ENCODE measurements at regions not wholly inside any gene's neighbourhood (a gene's known extent, or its start where the extent isn't known, plus 50 kb on each side); places are given as distances from the start of the nearest gene placed in this dataset.

DNA sequence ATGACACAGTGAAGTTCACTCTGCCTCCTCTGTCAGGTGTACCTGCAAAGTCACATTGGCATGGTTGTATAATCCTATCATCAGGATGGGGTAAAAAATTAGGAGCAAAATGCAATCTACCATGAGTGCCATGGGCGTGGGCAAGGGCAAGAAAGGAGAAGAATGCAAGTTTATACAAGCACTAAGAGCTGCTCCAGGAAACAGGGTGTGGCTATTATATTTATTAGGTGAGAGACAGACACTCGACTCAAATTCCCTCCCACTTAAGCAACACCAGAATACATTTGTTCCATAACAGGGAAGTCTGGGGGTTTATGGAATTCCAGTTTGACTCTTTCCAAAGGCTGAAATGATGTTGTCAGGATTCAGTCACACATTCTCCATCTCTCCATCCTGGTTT lies 378.8 kb downstream of the BCOR start:
- no peak for DNase-seq
- H3K36me3 ChIP-seq (ENCODE audit: control insufficient read depth, insufficient read depth, low read length): no peaks in the 10 kb centered on the region
- Mint-ChIP-seq H3K4me3 (no peak overlapping the region), H3K27ac (no peak overlapping the region), H3K4me1 (peaks cover 7% of the 10 kb centered on the region), H3K27me3 (ENCODE audit: insufficient read depth) (peaks cover 5% of the 10 kb centered on the region), H3K36me3 (ENCODE audit: low read depth) (no peaks in the 10 kb centered on the region), H3K9me3 (peaks cover 9% of the 10 kb centered on the region)
- no peak overlapping the region for H3K27ac ChIP-seq (ENCODE audit: low read depth, low read length)
- TF ChIP-seq, protein P1, sequence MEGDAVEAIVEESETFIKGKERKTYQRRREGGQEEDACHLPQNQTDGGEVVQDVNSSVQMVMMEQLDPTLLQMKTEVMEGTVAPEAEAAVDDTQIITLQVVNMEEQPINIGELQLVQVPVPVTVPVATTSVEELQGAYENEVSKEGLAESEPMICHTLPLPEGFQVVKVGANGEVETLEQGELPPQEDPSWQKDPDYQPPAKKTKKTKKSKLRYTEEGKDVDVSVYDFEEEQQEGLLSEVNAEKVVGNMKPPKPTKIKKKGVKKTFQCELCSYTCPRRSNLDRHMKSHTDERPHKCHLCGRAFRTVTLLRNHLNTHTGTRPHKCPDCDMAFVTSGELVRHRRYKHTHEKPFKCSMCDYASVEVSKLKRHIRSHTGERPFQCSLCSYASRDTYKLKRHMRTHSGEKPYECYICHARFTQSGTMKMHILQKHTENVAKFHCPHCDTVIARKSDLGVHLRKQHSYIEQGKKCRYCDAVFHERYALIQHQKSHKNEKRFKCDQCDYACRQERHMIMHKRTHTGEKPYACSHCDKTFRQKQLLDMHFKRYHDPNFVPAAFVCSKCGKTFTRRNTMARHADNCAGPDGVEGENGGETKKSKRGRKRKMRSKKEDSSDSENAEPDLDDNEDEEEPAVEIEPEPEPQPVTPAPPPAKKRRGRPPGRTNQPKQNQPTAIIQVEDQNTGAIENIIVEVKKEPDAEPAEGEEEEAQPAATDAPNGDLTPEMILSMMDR (conservative IDR thresholded peaks at IDR 0.05): no peak
- H3K9me3 ChIP-seq (ENCODE audit: control insufficient read depth, low read length): no peaks in the 10 kb centered on the region
- no peak overlapping the region for H3K9ac ChIP-seq (ENCODE audit: extremely low read depth, low read length, poor library complexity, severe bottlenecking)
- 83% methylated on average over 1 of the region's 2 CpGs; no CpG with 5 or more reads in 1 of the 2 experiments for WGBS, 2 experiments (ENCODE audit: insufficient coverage in 1 of 2, insufficient read length in 1 of 2)
- no peaks in the 10 kb centered on the region for H3K27me3 ChIP-seq (ENCODE audit: control insufficient read depth, insufficient read depth, low read length, poor library complexity, severe bottlenecking)
- no peak overlapping the region for H3K4me3 ChIP-seq (ENCODE audit: low read length)
- no peaks in the 10 kb centered on the region for H3K4me1 ChIP-seq (ENCODE audit: control insufficient read depth, insufficient read depth, low read length)

DNA sequence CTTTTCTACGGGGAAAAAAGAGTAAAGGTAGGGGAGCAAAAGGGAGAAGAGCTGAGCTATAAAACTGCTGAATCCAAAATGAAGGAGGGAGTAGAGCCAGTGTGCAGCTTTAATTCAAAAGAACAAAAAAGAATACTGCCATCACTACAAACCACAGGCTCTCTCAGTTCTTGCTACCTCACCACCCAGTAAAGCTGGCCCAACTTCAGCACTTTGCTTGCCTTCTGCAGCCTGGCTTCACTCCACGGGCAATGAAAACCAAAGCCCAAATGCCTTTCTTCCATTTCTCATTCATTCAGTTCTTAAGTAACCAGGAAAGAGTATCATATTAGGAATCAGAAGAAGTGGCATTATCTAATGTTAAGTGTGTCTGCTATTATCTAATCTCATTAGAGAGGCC lies 376.8 kb downstream of the BCOR start:
- Histone ChIP-seq H3K9ac (ENCODE audit: extremely low read depth, low read length, poor library complexity, severe bottlenecking) (no peak overlapping the region), H3K27me3 (ENCODE audit: control insufficient read depth, insufficient read depth, low read length, poor library complexity, severe bottlenecking) (no peaks in the 10 kb centered on the region), H3K27ac (ENCODE audit: low read depth, low read length) (no peak overlapping the region), H3K9me3 (ENCODE audit: control insufficient read depth, low read length) (no peaks in the 10 kb centered on the region), H3K4me3 (ENCODE audit: low read length) (no peak overlapping the region), H3K36me3 (ENCODE audit: control insufficient read depth, insufficient read depth, low read length) (no peaks in the 10 kb centered on the region), H3K4me1 (ENCODE audit: control insufficient read depth, insufficient read depth, low read length) (no peaks in the 10 kb centered on the region)
- Mint-ChIP-seq H3K9me3 (peaks cover 10% of the 10 kb centered on the region), H3K36me3 (ENCODE audit: low read depth) (no peaks in the 10 kb centered on the region), H3K27me3 (ENCODE audit: insufficient read depth) (peaks cover 5% of the 10 kb centered on the region), H3K4me1 (peaks cover 19% of the 10 kb centered on the region), H3K27ac (no peak overlapping the region), H3K4me3 (no peak overlapping the region)
- TF ChIP-seq, protein P1 (conservative IDR thresholded peaks at IDR 0.05): no peak
- 92% methylated on average over 2 of the region's 2 CpGs; no CpG with 5 or more reads in 1 of the 2 experiments for WGBS, 2 experiments (ENCODE audit: insufficient coverage in 1 of 2, insufficient read length in 1 of 2)
- no peak for DNase-seq

DNA sequence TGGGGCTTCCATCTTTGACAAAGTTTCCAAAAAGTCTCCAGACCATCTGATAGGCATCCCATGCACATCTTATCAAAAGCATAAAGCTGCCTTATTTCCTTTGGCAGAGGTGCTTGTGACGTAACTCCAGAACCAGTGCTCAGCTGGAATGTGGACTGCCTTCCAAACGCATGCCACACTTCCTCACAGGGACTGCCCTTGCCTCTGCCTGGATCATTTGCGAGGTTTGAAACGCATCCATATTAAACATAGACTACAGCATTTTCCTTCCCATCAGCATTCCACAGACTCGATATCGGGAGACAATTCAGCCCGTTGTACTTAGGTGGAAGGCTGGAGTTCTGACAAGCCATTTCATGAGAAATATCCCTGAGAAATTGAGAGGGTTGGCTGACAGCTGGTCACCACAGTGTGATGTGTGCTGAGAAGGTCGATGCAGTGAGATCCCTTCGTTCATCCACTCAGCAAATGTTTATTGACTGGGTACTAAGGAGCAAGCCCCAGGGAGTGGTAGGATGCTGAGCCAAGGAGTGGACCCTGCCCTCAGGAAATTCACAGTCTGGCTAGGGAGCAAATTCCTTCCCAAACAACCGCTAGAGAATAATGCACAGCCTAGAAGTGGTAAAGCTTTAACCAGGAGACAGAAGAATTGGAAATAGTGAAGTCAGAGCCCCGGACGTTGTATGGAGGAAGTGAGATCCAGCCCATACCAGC lies 376.0 kb downstream of the BCOR start:
- peaks cover 5% of the 10 kb centered on the region for H3K27me3 Mint-ChIP-seq (ENCODE audit: insufficient read depth)
- Histone ChIP-seq H3K36me3 (ENCODE audit: control insufficient read depth, insufficient read depth, low read length) (no peaks in the 10 kb centered on the region), H3K27ac (ENCODE audit: low read depth, low read length) (no peak overlapping the region), H3K4me3 (ENCODE audit: low read length) (no peak overlapping the region), H3K9me3 (ENCODE audit: control insufficient read depth, low read length) (no peaks in the 10 kb centered on the region), H3K9ac (ENCODE audit: extremely low read depth, low read length, poor library complexity, severe bottlenecking) (no peak overlapping the region), H3K27me3 (ENCODE audit: control insufficient read depth, insufficient read depth, low read length, poor library complexity, severe bottlenecking) (no peaks in the 10 kb centered on the region), H3K4me1 (ENCODE audit: control insufficient read depth, insufficient read depth, low read length) (no peaks in the 10 kb centered on the region)
- no peak overlapping the region for H3K4me3 Mint-ChIP-seq
- TF ChIP-seq, protein P1 (conservative IDR thresholded peaks at IDR 0.05): no peak
- peak; percentile 14 for DNase-seq
- H3K27ac Mint-ChIP-seq: no peak overlapping the region
- no peaks in the 10 kb centered on the region for H3K36me3 Mint-ChIP-seq (ENCODE audit: low read depth)
- peaks cover 19% of the 10 kb centered on the region for H3K4me1 Mint-ChIP-seq
- H3K9me3 Mint-ChIP-seq: peaks cover 10% of the 10 kb centered on the region
- WGBS, 2 experiments (ENCODE audit: insufficient coverage in 1 of 2, insufficient read length in 1 of 2): 92 to 95% methylated on average over 3 to 12 of the region's 12 CpGs

Measured in endodermal cell (in vitro differentiated cells).